Gastrocnemius medialis (tissue), 4 donors: ENCODE measurements at regions not wholly inside any gene's neighbourhood (a gene's known extent, or its start where the extent isn't known, plus 50 kb on each side); places are given as distances from the start of the nearest gene placed in this dataset.

ENCODE experiments used
- ATAC-seq, 2 donors: fragments of 150-250 bp; one replicate each; pipeline ENCODE4 v1.9.1; 2016
- DNase-seq, 2 donors: peaks; one replicate each; pipeline ENCODE4 v3.0.0-alpha.2; 2019
- H3K27ac ChIP-seq, 4 donors: fragments of 200-600 bp; sonication (generic); 1 replicate in 1 of 4; 2 replicates in 3 of 4; pipeline ENCODE4 v1.5.1; 2016 to 2018; ENCODE audit warnings: mild to moderate bottlenecking in 2 of 4, moderate library complexity in 1 of 4
- H3K27me3 ChIP-seq, 3 donors: fragments of 200-600 bp; sonication (generic) in 2 of 3; 1 replicate in 1 of 3; 2 replicates in 2 of 3; pipeline versions ENCODE4 v1.5.1 to v1.6.0; 2016 to 2019; ENCODE audit warnings: mild to moderate bottlenecking in 1 of 3, moderate library complexity in 1 of 3
- H3K36me3 ChIP-seq, 2 donors: fragments of 200-600 bp; sonication (generic) in 1 of 2; one replicate each; pipeline ENCODE4 v1.5.1; 2017 to 2018
- H3K4me1 ChIP-seq, 2 donors: fragments of 200-600 bp; sonication (generic) in 1 of 2; one replicate each; pipeline ENCODE4 v1.5.1; 2016 to 2017; ENCODE audit warnings: mild to moderate bottlenecking in 2 of 2
- H3K4me3 ChIP-seq, 4 donors: fragments of 200-600 bp; sonication (generic) in 3 of 4; 1 replicate in 1 of 4; 2 replicates in 3 of 4; pipeline ENCODE4 v1.5.1; 2016 to 2019; ENCODE audit warnings: mild to moderate bottlenecking in 2 of 4
- H3K9me3 ChIP-seq, 3 donors: fragments of 200-600 bp; sonication (generic) in 2 of 3; 1 replicate in 1 of 3; 2 replicates in 2 of 3; pipeline ENCODE4 v1.5.1; 2016 to 2019
- POLR2A ChIP-seq, 2 donors: fragments of 450-650 bp; IDR thresholded peaks; one replicate each; pipeline ENCODE4 v1.6.1; 2017; ENCODE audit warnings: antibody characterized with exemption in 2 of 2, mild to moderate bottlenecking in 2 of 2, moderate library complexity in 2 of 2
- in situ Hi-C, 4 donors: fragments of 200-750 bp; cut with MboI; loops; one replicate each; pipeline versions ENCODE4 v1.15.0 to v1.8.0; 2017; ENCODE audit warnings: low sequenced_read_pairs in 4 of 4
- intact Hi-C: fragments of 100-400 bp; cut with DNase I; formaldehyde crosslinking; loops from one replicate; pipeline ENCODE4 v1.15.1; 2023; ENCODE audit warnings: low total_unique reads
- TF ChIP-seq, protein P1 (sequence below), 5 experiments: fragments of 450-650 bp in 3 of 5; fragments of 200-600 bp in 2 of 5; sonication (generic) in 2 of 5; IDR thresholded peaks in 4 of 5; conservative IDR thresholded peaks in 1 of 5; 1 replicate in 4 of 5; 2 replicates in 1 of 5; pipeline ENCODE4 v1.5.1; 2016 to 2019; ENCODE audit warnings: antibody characterized with exemption in 5 of 5, mild to moderate bottlenecking in 3 of 5, moderate library complexity in 3 of 5

DNA sequence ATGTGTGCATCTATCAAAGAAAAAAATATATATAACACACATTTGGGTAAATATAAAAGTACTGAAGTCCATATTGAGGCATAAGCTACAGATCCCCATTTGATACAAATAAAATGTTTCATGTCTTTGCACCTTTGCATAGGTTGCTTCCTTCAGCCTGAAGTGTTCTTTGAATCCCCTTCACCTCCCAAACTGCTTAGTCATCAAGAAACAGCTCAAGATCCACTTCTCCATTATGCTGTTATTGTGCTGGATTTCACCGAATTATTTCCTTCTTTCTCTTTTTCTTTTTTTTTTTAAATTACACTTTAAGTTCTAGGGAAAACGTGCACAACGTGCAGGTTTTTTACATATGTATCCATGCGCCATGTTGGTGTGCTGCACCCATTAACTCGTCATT is 419.1 kb downstream of the ENC1 start:
- Histone ChIP-seq H3K27me3 (no peaks in the 10 kb centered on the region), H3K9me3 (no peaks in the 10 kb centered on the region), H3K4me1 (peaks cover under 1 to 6% of the 10 kb centered on the region in 2 donors), H3K36me3 (no peaks in the 10 kb centered on the region), H3K27ac (no peak overlapping the region), H3K4me3 (no peak overlapping the region)
- ATAC-seq, result no peak
- intact Hi-C loops (no loop called here), in situ Hi-C loops (loop anchor here in 2 of 4 donors (25.0 kb wide), 1 partner anchor 416 kb away; the partner anchor contains the start of gene ENC1 (in 2 of the 2))
- TF ChIP-seq POLR2A (IDR thresholded peaks at IDR 0.05), result no peak
- TF ChIP-seq, protein P1, sequence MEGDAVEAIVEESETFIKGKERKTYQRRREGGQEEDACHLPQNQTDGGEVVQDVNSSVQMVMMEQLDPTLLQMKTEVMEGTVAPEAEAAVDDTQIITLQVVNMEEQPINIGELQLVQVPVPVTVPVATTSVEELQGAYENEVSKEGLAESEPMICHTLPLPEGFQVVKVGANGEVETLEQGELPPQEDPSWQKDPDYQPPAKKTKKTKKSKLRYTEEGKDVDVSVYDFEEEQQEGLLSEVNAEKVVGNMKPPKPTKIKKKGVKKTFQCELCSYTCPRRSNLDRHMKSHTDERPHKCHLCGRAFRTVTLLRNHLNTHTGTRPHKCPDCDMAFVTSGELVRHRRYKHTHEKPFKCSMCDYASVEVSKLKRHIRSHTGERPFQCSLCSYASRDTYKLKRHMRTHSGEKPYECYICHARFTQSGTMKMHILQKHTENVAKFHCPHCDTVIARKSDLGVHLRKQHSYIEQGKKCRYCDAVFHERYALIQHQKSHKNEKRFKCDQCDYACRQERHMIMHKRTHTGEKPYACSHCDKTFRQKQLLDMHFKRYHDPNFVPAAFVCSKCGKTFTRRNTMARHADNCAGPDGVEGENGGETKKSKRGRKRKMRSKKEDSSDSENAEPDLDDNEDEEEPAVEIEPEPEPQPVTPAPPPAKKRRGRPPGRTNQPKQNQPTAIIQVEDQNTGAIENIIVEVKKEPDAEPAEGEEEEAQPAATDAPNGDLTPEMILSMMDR (IDR thresholded peaks at IDR 0.05 in 4 of 5, conservative IDR thresholded peaks at IDR 0.05 in 1 of 5), result no peak
- no peak for DNase-seq

GRCh38 chr5:74216012-74216411 is 424.5 kb downstream of the ENC1 start:
- ATAC-seq, result no peak
- Histone ChIP-seq H3K4me3 (no peak overlapping the region), H3K27ac (no peak overlapping the region), H3K4me1 (no peaks in the 10 kb centered on the region), H3K27me3 (no peaks in the 10 kb centered on the region), H3K36me3 (no peaks in the 10 kb centered on the region), H3K9me3 (no peaks in the 10 kb centered on the region)
- in situ Hi-C loops, result loop anchor here in 2 of 4 donors (25.0 kb wide), 1 partner anchor 421 kb away; the partner anchor contains the start of gene ENC1 (in 2 of the 2)
- TF ChIP-seq POLR2A (IDR thresholded peaks at IDR 0.05), result no peak
- TF ChIP-seq, protein P1 (IDR thresholded peaks at IDR 0.05 in 4 of 5, conservative IDR thresholded peaks at IDR 0.05 in 1 of 5), result no peak
- DNase-seq, result no peak
- intact Hi-C loops, result no loop called here

DNA sequence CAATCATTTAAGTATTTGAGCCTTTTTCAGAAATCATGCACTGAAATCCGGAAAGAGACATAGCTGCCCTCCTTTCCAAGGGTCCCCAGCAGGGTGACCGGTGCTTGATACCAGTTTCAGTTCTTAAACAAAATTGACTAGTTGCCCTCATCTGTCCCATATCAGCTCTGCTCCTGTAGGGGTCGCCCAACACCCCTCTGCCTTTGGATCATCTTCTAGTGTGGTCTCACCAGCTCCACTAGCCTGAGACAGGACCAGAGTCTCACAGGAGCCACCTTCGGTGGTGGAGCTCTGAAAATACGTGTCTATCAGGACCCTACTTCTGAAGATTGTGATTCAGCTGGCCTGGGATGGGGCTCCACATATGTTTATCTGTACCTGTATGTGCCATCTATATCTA is 428.2 kb downstream of the ENC1 start:
- intact Hi-C loops (no loop called here), in situ Hi-C loops (loop anchor here in 2 of 4 donors (25.0 kb wide), 1 partner anchor 425 kb away; the partner anchor contains the start of gene ENC1 (in 2 of the 2))
- no peaks in the 10 kb centered on the region for H3K36me3 ChIP-seq
- ATAC-seq (no peak), DNase-seq (no peak)
- no peak overlapping the region for H3K27ac ChIP-seq
- TF ChIP-seq, protein P1 (IDR thresholded peaks at IDR 0.05 in 4 of 5, conservative IDR thresholded peaks at IDR 0.05 in 1 of 5), result no peak
- TF ChIP-seq POLR2A (IDR thresholded peaks at IDR 0.05), result no peak
- peaks cover 0 to 2% of the 10 kb centered on the region in 2 donors for H3K4me1 ChIP-seq
- H3K9me3 ChIP-seq, result no peaks in the 10 kb centered on the region
- no peak overlapping the region for H3K4me3 ChIP-seq
- no peaks in the 10 kb centered on the region for H3K27me3 ChIP-seq

GRCh38 chr5:74209571-74209970 is 431.0 kb downstream of the ENC1 start:
- intact Hi-C loops, result loop anchor here (10.0 kb wide), 1 partner anchor 435 kb away; the partner anchor contains the start of gene ENC1
- no peak for DNase-seq
- no peak overlapping the region for H3K27ac ChIP-seq
- no peaks in the 10 kb centered on the region for H3K9me3 ChIP-seq
- H3K36me3 ChIP-seq, result no peaks in the 10 kb centered on the region
- no peaks in the 10 kb centered on the region for H3K27me3 ChIP-seq
- H3K4me3 ChIP-seq, result no peak overlapping the region
- TF ChIP-seq, protein P1 (IDR thresholded peaks at IDR 0.05 in 4 of 5, conservative IDR thresholded peaks at IDR 0.05 in 1 of 5), result no peak
- TF ChIP-seq POLR2A (IDR thresholded peaks at IDR 0.05), result no peak
- in situ Hi-C loops, result loop anchor here in 2 of 4 donors (25.0 kb wide), 1 partner anchor 428 kb away; the partner anchor contains the start of gene ENC1 (in 2 of the 2)
- H3K4me1 ChIP-seq, result peaks cover 9 to 19% of the 10 kb centered on the region in 2 donors
- no peak for ATAC-seq
